Stimulated activated CD8-positive, alpha-beta memory T cell treated with anti-CD3 and anti-CD28 coated beads, Interleukin-15, amount 100 ng/mL, for 24 hours (primary cell): ENCODE measurements at regions not wholly inside any gene's neighbourhood (a gene's known extent, or its start where the extent isn't known, plus 50 kb on each side); places are given as distances from the start of the nearest gene placed in this dataset.
"Not testable (repeated sequence)": the region's sequence is repeated elsewhere in the genome, so short reads cannot be mapped to it uniquely, and the experiment has no call there.

Experiments
- DNase-seq: peaks from one replicate; pipeline ENCODE4 v3.0.0-alpha.2; 2020; ENCODE audit warnings: low read depth

DNA sequence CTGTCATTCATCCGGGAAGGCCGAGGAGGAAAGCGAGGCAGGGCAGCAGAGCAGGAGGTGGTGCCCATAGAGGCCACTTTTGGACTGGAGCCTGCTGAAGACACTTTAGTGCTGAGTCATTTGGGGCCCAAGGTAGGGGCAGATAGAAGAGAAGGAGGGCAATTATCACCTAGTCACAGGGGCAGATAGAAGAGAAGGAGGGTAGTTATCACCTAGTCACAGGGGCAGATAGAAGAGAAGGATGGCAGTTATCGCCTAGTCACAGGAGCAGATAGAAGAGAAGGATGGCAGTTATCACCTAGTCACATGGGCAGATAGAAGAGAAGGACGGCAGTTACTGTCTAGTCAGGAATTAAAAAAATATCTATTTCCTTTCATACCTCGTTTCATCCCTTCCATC is 1372.6 kb downstream of the FOXD4L5 start:
- DNase-seq: not testable (repeated sequence)

DNA sequence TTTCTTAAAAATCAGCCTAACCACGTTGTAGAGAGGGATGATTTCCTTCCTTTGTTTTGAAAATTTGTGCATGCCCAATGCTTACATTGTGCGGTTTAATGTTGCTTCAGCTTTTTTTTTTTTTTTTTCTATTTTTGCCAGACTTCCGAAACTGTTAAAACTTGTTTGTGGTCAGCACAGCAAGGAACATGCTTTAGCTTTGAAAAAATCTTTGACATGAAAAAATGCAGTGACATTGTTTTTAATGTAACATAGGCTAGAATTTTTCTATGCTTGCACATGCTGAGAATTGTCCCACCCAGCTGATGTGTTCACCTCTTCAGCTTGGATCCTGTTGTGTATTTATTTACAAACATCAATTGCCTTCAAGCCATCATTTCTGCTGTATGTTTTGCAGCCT is 1375.9 kb downstream of the FOXD4L5 start:
- DNase-seq: not testable (repeated sequence)

DNA sequence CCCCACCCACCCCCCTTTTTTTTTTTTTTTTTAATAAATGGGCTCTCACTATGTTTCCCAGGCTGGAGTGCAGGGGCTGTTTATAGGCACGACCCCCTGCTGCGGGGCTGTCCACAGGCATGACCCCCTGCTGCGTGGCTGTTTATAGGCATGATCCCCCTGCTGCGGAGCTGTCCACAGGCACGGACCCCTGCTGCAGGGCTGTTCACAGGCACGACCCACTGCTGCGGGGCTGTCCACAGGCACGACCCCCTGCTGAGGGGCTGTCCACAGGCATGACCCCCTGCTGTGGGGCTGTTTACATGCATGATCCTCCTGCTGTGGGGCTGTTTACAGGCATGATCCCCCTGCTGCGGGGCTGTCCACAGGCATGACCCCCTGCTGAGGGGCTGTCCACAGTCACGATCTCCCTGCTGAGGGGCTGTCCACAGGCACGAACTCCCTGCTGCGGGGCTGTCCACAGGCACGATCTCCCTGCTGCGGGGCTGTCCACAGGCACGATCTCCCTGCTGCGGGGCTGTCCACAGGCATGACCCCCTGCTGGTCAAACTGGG is 1385.3 kb downstream of the FOXD4L5 start:
- not testable (repeated sequence) for DNase-seq

DNA sequence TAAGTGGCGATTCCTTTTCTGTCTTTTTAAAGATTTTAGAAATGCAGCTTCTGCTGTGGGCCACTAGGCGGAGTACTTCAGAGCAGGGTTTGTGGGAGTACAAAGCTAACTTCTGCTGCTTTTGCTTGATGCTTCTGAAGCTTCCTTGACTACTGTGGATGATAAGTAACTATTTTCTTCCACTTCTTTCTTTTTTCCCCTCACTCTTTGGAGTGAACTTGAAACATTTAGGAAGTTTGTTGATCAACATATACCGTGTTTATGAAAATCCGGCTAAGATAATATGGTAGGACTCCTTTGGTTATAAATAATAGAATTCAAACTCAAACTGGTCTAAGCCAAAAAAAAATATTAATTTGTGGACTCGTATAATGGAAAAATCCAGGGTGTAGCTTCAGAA is 1403.6 kb downstream of the FOXD4L5 start:
- DNase-seq: not testable (repeated sequence)

DNA sequence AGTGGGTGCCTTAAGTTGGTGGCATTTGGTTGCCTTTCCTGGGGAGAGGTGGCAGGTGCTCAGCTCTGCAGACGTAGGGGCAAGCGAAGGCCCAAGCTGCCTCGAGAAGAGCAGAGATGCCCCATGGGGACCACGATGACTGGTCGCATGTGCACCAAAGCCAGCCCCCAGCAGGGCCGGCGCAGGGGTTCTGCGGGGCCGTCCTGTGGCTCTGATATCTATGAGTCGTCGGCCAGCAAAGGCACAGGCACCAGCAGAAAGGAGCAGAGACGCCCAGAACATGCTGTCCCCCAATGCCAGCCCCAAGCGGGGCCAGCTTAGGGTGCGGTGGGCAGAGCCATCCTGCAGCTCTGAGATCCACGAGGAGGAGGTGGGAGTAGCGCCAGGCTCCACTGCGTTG is 1408.6 kb downstream of the FOXD4L5 start:
- not testable (repeated sequence) for DNase-seq

DNA sequence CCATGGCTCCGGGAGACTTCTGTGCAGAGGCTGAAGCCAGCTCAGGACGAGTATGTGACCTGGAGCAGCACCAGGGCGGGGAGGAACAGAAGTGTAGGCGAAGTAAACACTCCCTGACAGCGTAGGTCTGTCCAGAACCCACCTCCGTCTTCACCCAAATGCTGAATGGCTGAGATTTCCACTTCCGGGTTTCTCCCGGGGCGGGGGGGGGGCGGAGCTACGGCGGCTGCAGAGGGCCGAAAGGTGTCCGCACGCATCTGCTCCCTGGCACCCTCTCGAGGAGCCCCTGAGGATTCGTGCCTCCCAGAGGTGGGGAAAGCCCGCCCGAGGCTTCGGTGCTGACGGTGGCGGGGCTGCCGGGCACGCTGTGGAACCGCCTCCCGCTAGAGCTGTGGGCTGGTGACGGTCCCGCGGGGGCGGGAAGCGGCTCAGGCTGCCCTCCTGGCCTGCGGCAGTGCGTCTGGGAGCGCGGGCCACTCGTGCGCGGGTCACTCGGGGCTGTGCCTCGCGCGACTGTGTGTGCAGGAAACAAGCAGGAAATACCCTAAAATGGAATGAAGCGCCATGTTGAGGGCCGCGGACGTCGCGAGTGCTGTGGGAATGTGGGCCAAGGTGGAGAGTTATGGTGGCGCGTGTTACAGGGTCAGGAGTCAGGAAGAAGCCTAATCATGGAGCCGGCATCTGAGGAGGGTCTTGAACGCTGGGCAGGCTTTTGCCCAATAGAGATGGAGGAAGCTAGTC is 1425.4 kb downstream of the FOXD4L5 start:
- DNase-seq: no peak

DNA sequence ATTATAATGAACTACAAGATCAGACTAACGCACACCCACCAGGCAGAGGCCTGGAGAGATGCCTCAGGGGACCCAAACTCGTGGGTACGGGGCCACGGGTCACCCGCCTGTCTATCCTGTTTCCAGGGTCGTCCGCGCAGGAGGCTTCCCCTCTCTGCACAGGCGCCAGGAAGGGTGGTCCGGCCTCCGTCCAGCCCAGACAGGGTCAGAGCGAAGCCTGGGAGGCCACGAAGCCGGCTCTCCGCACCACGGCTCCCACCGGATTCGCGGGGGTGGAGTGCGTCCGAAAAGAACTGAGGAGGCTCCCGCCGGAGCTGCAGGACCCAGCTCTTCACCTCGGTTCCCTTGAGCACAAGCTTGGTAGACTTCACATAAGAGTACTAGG is 1425.9 kb downstream of the FOXD4L5 start:
- not testable (repeated sequence) for DNase-seq

DNA sequence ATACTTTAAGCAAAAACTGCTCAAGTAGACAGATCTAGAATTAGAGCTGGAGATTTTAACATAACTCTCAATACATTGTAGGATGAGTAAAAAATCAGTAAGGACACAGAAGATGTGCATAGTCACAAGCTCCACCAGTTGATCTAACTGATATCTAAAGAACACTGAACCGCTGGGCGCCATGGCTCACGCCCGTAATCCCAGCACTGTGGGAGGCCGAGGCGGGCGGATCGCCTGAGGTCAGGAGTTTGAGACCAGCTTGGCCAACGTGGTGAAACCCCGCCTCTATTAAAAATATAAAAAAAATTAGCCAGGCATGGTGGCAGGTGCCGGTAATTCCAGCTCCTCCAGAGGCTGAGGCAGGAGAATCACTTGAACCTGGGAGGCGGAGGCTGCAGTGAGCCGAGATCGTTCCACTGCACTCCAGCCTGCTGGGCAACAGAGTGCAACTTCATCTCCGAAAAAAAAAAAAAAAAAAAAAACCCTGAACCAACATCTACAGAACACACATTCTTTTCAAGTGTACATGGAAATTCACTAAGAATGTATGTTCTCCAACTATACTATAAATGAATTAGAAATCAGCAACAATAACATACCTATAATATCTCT is 1431.8 kb downstream of the FOXD4L5 start:
- DNase-seq: not testable (repeated sequence)

DNA sequence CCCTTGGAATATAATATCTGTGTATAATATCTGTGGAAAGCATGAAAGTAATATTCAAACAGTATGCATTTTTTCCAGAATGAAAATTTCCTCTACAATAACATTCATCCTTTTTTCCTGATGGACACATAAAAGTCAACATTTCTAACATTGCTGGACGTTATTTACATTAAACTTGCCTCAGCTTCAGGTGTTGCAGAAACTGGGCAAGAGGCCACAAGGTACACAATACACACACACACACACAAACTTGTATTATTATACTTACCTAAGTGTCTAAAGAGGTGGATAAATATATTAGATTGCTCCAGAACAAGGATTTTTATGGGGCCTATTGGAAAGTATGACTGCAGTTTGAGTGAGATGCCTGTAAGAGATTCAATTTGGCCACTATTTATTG is 1460.2 kb downstream of the FOXD4L5 start:
- not testable (repeated sequence) for DNase-seq

DNA sequence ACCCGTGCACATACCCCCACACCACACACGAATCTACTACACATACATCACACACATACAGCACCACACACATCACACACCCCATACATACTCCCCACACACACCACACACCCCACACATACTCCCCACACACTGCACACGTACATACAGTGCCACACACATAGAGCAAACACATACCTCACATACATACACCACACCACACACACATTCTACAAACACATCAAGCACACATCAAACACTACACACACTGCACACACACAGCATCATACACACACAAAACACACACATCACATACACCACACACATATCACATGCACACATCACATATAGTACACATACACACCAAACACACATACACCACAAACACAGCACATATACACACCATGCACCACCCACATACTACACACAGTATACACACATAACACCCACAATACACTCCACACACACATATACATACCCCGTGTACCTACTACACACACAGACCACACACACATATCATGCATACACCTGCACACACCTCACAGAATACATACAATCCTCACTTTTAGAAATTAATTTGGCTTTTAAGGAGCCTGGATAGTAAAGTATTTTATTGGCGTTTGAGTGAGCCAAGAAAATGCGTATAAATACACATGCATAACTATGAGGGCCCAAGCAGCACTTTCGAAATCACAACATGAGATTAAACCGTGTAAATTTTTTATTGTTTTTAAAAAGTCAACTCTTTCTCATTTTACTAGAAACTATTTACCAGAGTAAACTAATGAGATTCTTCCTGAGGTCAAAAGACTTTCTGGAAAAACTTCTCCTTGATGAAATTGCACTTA is 1461.4 kb downstream of the FOXD4L5 start:
- not testable (repeated sequence) for DNase-seq

DNA sequence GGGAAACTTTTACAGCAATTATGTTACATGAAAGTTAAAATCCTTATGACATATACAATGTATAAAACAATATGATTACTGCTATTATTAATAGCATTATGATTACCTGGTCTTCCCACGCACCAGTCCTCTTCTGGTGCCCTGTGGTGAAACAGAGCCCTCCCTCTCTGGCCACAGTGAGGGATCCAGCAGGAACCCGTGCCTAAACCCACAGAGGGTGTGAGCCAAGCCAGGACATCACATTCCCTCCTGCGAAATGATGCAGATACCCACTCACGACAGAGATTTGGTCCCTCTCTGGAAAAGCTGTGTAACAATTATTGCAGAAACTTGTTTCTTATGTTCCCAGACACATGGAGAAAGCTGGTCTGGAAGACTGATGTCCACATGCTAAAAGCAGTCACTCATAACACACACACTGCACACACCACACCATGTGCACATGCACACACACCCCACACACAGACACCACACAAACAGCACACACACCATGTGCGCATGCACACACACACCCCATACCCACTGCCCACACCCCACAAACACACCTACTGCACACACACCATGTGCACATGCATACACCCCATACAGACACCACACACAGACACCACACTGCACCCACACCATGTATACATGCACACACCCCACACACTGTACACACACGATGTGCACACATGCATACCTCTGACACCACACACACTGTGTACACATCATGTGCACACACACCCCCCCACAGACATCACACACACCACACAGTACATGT is 1462.2 kb downstream of the FOXD4L5 start:
- not testable (repeated sequence) for DNase-seq

DNA sequence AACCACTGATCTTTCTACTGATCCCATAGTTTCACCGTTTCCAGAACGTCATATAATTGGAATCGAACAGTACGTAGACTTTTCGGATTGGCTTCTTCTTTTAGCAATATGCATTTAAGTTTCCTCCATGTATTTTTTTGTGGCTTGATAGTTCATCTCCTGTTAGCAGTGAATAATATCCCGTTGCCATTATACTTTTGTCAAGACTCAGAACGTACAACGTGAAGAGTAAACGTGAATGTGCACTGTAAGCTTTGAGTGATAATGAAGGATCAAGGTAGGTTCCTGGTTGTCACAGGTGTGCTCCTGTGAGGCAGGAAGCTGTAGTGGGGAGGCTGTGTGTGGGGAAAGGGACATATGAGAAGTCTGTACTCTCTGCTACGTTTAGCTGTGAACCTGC is 1463.7 kb downstream of the FOXD4L5 start:
- DNase-seq: not testable (repeated sequence)

DNA sequence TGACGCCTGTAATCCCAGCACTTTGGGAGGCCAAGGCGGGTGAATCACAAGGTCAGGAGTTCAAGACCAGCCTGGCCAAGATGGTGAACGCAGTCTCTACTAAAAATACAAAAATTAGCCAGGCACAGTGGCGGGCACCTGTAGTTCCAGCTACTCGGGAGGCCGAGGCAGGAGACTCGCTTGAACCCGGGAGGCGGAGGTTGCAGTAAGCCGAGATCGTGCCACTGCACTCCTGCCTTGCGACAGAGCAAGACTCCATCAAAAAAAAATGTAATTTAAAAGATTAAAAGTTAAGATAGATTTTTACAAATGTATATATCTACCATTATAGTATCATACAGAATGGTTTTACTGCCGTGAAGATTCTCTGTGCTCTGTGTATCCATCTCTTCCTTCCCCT is 1464.1 kb downstream of the FOXD4L5 start:
- not testable (repeated sequence) for DNase-seq

DNA sequence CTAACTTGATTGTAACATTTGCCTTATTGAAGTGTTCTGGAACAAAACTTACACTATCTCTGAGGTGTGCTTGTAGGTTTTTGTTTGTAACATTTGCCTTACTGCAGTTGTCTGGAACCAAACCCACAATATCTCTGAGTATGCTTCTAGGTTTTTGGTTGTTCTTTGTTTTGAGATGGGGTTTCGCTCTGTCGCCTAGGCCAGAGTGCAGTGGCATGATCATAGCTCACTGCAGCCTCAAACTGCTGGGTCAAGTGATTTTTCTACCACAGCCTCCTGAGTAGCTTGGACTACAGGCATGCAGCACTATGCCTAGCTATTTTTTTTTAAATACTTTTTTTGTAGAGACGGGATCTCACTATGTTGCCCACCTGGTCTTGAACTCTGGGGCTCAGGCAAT is 1464.6 kb downstream of the FOXD4L5 start:
- DNase-seq: not testable (repeated sequence)

DNA sequence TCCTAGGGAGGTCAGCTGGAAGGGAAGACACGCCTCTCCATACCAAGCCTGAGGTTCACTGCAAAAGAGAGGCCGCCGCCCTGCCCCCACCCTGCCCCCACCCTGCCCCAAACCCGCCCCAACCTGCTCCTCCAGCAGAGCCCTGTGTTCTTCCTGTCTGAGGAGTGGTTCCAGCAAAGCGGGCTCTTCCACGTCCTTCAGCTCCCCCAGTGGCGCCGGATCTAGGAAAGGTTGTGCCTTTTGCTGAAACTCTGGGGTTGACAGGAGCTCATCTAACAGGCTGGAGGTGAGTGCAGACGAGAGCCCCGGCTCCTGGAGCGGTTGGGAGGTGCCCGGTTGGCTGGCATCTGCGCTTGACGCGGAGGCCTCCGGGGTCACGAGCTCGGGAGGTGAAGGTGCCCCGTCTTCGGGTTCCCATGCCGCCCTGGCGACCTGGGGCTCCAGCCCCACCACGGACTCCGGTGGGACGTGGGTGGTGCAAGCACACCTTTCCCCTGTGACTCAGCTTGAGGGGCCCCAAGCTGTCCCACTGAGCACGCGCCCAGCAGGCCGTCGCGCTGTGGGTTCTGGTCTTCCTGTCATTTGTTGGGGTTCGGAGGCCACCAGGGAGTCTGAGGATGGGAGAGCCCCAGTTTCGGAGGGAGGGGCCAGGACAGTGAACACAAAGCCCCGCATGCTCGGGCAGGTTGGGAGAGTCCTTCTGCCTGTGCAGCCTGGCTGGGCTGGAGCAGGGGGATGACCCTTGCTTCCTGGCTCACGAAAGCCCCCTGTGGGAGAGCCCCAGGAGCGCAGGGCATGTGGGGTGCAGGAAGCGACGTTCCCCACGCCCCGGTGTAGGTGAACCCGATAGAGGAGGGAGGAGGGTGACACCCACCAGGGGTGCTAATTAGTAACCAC is 1467.1 kb downstream of the FOXD4L5 start:
- DNase-seq: peak; percentile 37

DNA sequence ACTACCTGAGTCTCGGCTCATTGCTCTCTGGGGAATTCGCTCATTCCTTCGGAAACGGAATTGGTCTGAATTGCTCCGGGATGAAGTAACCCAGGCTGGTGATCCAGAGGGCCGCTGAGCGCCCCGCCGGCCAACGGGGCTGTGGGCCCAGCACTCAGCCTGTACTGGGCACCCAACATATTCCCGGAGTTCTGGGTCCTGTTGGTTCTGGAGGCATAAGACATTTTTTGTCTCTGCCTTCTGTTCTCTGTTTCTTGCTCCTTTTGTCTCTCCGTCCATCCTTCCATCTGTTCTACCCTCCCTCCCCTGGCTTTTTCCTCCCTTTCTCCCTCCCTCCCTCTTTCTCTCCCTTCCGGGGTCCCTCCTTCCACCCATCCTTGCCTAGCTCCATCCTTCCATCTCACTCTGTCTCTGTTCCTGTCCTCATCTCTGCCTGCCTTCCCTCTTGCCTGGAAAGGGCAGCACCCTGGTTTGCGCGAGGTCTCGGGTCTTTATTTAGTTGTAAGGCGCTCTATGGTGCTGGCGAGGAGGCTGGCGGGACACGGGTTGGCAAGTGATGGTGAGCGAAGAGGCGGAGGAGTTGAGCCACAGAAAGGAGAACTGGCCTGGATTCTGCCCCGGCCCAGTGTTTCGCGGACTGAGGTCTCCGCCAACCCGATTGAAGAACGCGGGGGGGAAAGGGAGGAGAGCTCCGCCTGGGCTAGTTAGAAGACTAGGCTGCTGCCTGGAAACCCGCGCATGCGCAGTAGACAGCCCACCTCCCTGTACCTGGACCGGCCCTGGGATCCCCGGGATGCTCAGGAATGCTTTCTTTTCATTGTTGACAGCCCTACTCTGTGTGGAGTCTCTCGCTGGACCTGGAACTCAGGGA is 1468.0 kb downstream of the FOXD4L5 start:
- DNase-seq: peak; percentile 54

DNA sequence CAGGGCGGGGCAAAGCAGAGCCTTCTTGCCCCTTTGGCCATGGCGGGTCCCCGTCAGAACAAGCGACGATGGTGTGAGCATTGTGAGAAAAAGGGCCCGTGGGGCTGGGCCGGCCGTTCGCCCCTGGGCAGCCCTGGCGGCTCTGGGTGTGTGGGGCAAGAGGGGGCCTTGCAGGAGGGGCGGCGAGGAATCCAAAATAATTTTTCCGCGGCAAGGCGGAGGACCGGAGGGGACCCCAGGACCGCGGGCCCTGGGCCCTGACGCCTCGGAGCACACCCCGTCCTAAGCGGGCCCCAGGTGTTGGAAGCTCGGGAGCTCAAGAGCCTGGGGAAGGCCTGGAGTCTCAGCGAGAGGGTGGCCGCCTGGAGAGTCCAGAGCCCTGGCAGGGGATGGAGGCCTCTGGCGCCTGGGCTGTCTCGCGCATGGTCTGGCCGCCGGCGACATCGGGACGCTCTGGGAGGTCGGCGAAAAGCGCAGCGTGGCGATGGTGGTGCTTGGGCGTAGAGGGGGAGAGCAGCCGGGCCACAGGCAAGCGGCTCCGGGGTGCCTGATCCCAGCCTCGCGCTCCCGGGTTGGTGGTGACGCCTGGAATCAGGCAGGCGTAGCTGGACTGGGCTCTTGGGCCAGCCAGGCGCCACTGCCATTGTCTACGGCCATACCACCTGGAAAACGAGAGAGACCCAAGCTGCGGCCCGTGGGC is 1469.9 kb downstream of the FOXD4L5 start:
- DNase-seq: not testable (repeated sequence)

DNA sequence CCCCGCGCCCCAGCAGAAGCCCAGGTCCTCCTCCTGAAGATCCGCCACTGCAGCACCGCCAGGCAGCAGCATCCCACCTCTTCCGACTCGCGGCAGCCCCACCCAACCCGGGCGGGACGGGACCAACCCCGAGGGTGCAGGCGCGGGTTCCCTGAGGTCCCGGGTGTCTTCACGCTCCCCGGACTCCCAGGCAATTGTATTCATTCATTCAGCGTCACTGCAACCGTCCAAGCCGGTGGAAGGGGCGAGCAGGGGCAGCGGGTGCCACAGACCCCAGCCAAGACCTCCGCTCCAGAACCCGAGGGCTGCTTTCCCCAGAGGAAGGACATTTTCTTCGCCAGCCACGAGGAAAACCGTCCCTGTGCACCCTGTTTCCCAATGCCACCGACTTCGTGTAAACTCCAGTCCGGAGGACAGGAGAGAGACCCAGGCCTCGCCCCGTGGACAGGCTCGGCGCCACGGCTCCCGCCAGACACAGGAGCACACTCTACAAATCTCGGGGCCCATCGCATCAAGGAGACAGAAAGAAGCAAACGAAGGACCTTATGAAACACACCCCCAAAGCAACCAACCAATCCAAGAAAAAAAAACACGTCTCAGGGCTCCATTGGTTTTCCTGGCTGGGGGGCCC is 1471.5 kb downstream of the FOXD4L5 start:
- DNase-seq: not testable (repeated sequence)

DNA sequence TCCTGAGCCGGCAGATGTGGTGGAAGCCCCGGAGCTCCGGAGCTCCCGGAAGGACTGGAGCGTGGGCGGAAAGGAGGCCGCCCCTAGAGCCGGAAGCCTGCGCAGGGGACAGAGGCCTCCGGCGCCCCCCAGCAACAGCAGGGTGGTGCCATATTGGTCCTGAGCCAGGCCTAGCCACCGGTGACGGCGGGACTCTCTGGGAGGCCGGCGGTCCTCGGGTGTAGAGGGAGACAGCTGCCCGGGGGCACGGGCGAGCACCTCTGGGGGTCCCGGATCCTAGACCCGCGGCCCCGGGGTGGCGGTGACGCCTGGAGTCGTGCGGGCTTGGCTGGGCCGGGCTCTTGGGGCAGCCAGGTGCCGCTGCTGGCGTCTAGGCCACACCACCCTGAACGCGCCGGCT is 1472.2 kb downstream of the FOXD4L5 start:
- not testable (repeated sequence) for DNase-seq
